CD1c-positive myeloid dendritic cell (primary cell): ENCODE measurements at regions not wholly inside any gene's neighbourhood (a gene's known extent, or its start where the extent isn't known, plus 50 kb on each side); places are given as distances from the start of the nearest gene placed in this dataset.

Experiments used
- DNase-seq: peaks from one replicate; pipeline ENCODE4 v3.0.0-alpha.2; 2016; ENCODE audit errors: extremely low spot score

GRCh38 chr20:61047515-61047914, 204.5 kb upstream of the CDH4 start:
- DNase-seq: no peak

GRCh38 chr20:61048302-61048701, 203.8 kb upstream of the CDH4 start:
- no peak for DNase-seq

- no peak for DNase-seq
Observed at GRCh38 chr20:61049684-61050083, 202.4 kb upstream of the CDH4 start.

- DNase-seq: no peak
Observed at GRCh38 chr20:61050336-61050890, 201.6 kb upstream of the CDH4 start.

- no peak for DNase-seq
Observed at GRCh38 chr20:61052195-61052750, 199.8 kb upstream of the CDH4 start.

GRCh38 chr20:61052776-61053442, 199.2 kb upstream of the CDH4 start:
- no peak for DNase-seq

GRCh38 chr20:61053487-61053886, 198.6 kb upstream of the CDH4 start:
- DNase-seq: no peak

GRCh38 chr20:61053889-61054288, 198.2 kb upstream of the CDH4 start:
- DNase-seq: no peak

GRCh38 chr20:61054411-61054810, 197.7 kb upstream of the CDH4 start:
- DNase-seq: no peak

- DNase-seq: no peak
Observed at GRCh38 chr20:61055180-61056010, 196.7 kb upstream of the CDH4 start.

- no peak for DNase-seq
Observed at GRCh38 chr20:61056116-61056515, 195.9 kb upstream of the CDH4 start.

GRCh38 chr20:61056627-61057442, 195.2 kb upstream of the CDH4 start:
- DNase-seq: no peak

- no peak for DNase-seq
Observed at GRCh38 chr20:61057443-61058121, 194.5 kb upstream of the CDH4 start.

- DNase-seq: no peak
Observed at GRCh38 chr20:61061981-61062380, 190.1 kb upstream of the CDH4 start.

- no peak for DNase-seq
Observed at GRCh38 chr20:61065853-61066252, 186.2 kb upstream of the CDH4 start.

GRCh38 chr20:61066526-61066925, 185.5 kb upstream of the CDH4 start:
- DNase-seq: no peak

- DNase-seq: no peak
Observed at GRCh38 chr20:61067221-61067620, 184.8 kb upstream of the CDH4 start.

- DNase-seq: no peak
Observed at GRCh38 chr20:61072398-61072797, 179.7 kb upstream of the CDH4 start.

GRCh38 chr20:61073376-61073775, 178.7 kb upstream of the CDH4 start:
- DNase-seq: no peak

GRCh38 chr20:61082720-61083119, 169.3 kb upstream of the CDH4 start:
- no peak for DNase-seq

GRCh38 chr20:61083431-61083830, 168.6 kb upstream of the CDH4 start:
- no peak for DNase-seq
